ACHN (cell line): ENCODE measurements at regions not wholly inside any gene's neighbourhood (a gene's known extent, or its start where the extent isn't known, plus 50 kb on each side); places are given as distances from the start of the nearest gene placed in this dataset.
A peak's percentile ranks its signal among the peaks of the same experiment; 100 is the strongest.

Source experiments
- DNase-seq: peaks from one replicate; pipeline ENCODE4 v3.0.0-alpha.2; 2015
- in situ Hi-C: cut with HindIII; loops from 2 replicates; pipeline ENCODE4 v1.10.0; 2017; ENCODE audit warnings: low sequenced_read_pairs, low pct_ligation_motif_present, low pct_unique_long_range_greater_than_20kb

GRCh38 chr18:25612466-25612865 lies 260.5 kb upstream of the ZNF521 start:
- no peak for DNase-seq
- in situ Hi-C loops: no loop called here

- DNase-seq: no peak
- in situ Hi-C loops: no loop called here
These were observed 256.1 kb upstream of the ZNF521 start for GRCh38 chr18:25608091-25608490.

- in situ Hi-C loops: no loop called here
- no peak for DNase-seq
These were observed 253.1 kb upstream of the ZNF521 start for GRCh38 chr18:25604894-25605597.

DNA sequence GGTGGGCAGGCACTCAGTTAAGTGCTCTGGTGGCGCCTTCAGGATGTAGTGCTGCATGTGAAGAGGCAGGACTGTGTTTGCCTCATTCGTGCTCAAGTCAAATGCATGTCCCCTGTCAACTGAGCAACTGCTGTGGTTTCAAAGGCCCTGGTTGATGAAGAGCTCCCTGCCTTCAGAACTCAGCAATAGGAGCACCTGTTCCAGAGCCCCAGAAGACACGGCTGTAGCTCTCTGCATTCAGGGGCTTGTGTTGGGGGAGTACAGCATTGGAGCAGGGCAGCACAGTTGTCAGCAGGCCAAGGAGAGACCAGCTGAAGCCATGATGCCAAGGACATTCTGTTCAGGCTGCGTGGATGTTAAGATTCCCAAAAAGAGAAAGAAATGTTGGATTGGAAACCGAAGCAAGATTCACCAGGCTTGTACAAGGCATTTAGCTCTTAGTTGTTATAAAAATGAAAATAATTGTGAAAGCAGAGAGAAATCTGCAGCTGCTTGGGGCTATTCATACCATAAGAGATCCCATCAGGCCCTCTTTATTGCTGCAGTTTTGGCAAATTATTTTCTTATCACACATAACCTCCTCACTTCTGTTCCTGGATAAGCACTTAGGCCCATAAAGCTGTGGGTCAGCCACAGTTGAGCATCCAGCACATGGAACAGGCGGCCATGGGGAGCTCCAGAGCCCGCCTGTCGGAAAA lies 252.4 kb upstream of the ZNF521 start:
- DNase-seq: no peak
- in situ Hi-C loops: no loop called here

DNA sequence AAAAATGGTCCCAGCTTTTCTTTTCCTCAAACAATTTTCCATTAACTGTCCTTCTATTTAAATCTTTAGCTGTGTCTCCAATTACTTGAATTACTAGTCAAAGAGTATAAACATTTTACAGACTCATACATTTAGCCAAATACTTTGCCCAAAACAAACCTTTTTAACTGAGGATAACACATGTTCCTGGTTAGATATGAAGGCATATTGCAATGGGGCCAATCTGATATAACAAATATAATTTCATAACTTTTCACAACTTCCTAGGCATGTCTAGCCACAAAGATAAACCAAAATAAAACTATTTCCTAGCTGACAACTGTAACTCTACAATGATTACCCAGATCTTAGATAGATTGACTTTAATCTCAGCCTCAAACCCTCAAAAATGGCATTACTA lies 247.5 kb upstream of the ZNF521 start:
- DNase-seq: no peak
- in situ Hi-C loops: no loop called here

DNA sequence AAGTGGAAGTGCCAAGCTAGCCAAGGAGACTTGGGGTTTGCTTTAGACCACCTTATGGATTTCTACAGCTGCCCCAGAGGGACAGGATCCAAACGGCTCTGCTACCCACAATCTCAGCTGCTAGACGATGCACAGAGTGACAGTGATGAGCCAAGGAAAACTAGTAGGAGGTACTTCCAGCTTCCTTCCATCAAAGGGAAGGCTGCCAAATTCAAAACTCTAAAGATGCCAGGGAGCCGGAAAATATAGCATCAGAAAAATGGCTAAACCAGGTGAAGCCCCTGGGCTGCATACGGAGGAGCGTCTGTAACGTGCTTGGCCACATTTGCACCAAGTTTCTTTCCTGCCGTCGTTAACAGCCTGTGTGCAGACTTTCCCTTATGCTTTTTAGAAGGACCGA lies 245.5 kb upstream of the ZNF521 start:
- in situ Hi-C loops: no loop called here
- DNase-seq: no peak

- DNase-seq: no peak
- in situ Hi-C loops: no loop called here
These were observed 243.5 kb upstream of the ZNF521 start for GRCh38 chr18:25595274-25596060.

DNA sequence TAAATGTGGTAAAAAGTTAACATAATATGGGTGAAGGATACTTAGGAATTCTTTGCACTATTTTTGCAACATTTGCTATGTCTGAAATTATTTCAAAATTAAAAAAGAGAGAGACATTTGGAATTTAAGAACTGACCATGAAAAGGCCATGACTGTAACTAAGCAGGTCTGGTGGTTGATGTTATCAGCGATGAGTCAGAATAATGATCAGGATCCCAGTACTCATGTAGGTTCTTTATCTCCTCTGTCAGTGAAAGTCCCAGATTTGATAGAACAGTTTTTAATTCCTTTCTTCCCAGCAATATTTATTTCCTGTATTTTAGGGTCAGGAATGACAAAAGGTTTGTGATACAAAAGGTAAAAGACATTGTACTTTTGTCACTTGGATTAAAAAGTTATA lies 242.4 kb upstream of the ZNF521 start:
- DNase-seq: peak; percentile 2
- in situ Hi-C loops: no loop called here

DNA sequence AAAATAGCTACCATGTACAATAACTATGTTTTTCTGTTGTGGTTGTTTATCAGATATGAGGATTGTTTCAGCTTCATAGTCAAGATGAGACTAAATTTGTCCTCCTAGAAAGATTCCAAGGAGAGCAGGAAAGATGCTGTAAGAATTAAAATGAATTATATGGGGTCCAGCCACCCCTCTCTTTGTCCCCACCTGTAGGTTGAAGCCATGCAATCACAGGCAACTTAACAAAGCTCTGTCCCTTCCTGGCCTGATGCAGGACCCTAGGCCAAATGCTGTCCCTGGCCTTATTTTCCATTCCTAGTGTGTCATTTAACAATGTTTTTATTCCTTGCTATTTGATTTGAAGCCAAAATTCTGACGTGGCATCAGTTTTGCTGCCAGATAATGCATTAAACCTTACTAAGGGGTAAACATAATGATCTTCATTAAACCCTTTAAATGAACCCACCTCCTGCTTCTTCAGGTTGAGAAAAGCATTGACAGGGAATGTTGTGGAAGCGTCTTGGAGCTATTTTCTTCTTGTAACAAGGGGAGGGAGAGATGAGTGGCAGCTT lies 240.9 kb upstream of the ZNF521 start:
- in situ Hi-C loops: no loop called here

DNA sequence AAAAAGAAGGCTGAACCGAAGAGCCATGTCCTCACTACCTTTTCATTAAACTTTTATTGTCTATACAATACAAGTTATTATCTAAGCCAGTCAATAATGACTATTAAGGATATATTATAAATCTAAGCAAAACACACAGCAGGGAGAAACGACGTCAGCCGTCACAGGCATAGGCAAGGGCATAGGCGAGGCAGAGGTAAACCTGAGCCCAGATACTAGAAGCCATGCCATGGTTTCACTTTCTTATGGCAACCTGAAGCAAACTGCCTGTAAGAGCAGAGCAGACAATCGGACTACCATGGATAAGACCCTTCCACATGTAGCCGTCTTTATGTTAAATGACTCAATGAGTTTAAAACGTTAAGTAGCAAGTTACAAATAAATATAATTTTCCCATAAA lies 238.5 kb upstream of the ZNF521 start:
- DNase-seq: no peak
- in situ Hi-C loops: no loop called here

More for the DNA sequence above, 240.9 kb upstream of the ZNF521 start:
- DNase-seq: no peak

- in situ Hi-C loops: no loop called here
- no peak for DNase-seq
These were observed 235.6 kb upstream of the ZNF521 start for GRCh38 chr18:25587545-25587944.

GRCh38 chr18:25568986-25569385 lies 217.0 kb upstream of the ZNF521 start:
- no peak for DNase-seq
- in situ Hi-C loops: no loop called here

- no peak for DNase-seq
- in situ Hi-C loops: no loop called here
These were observed 212.1 kb upstream of the ZNF521 start for GRCh38 chr18:25563816-25564683.

DNA sequence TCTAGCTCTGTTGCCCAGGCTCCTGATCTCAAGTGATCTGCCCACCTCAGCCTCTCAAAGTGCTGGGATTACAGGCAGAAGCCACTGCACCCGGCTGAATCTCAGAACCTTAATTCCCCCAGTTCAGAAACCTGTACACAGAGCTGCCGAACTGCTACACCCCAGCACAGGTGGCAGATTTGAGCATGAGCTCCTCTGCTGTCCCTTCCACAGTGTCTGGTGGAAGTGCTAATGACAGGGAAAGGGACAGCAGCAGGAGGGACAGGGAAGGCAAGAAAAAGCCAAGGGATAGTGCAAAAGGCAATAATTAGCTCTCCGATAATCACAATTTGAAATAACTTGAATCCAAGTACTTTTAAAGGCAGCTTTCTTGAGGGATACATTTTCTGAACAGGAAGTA lies 211.4 kb upstream of the ZNF521 start:
- in situ Hi-C loops: no loop called here
- DNase-seq: no peak

DNA sequence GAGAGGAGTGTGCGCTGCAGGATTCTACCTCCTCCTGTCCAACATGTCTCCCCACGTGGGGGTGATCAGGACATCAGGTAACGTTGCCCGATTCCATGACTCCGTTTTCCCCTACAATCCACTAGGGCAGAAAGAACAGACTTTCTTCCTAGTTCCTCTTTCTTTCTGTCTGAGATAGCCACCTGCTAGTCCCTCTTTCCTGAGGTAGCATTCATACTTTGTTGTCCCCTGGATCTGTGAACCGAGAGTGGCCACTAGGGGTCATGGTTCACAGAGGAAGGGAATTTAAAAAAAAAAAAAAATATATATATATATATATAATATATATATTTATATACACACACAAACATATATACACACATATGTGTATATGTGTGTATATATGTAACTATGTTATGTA lies 210.0 kb upstream of the ZNF521 start:
- in situ Hi-C loops: no loop called here
- DNase-seq: peak; percentile 35

DNA sequence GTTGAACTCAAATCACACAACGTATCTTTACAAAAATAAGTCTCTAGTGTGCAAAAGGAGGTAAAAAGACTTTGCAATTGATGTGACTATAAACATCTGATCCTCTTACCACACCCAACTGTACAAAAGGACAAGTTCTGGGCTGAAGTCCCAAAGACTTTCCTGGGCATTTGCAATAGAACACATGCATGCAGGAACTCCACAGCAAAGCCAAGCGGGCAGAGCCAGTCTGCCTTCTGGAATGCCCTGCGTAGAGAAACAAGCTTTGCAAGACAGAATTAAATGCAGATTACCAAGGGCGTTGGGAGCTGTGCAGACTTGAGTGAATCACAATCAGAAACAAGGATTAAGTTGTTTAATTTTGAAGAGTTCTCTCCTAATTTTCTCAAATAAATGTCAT lies 208.4 kb upstream of the ZNF521 start:
- DNase-seq: no peak
- in situ Hi-C loops: no loop called here

- in situ Hi-C loops: no loop called here
- no peak for DNase-seq
These were observed 205.0 kb upstream of the ZNF521 start for GRCh38 chr18:25557011-25557410.

GRCh38 chr18:25553631-25554263 lies 201.8 kb upstream of the ZNF521 start:
- in situ Hi-C loops: no loop called here
- no peak for DNase-seq
